CD14-positive monocyte (primary cell): ENCODE measurements at regions not wholly inside any gene's neighbourhood (a gene's known extent, or its start where the extent isn't known, plus 50 kb on each side); places are given as distances from the start of the nearest gene placed in this dataset.

Source experiments
- DNase-seq, 3 donors: peaks; one replicate each; pipeline ENCODE4 v3.0.0-alpha.2; 2011 to 2022
- H2AFZ ChIP-seq: 2 replicates; pipeline ENCODE4 v1.6.0; 2012; ENCODE audit warnings: mild to moderate bottlenecking, low read depth, low read length, inconsistent platforms; ENCODE audit not compliant: insufficient read depth, poor library complexity, severe bottlenecking
- H3K27ac ChIP-seq, 2 donors: 1 replicate in 1 of 2; 2 replicates in 1 of 2; pipeline ENCODE4 v1.5.1; 2012 to 2013; ENCODE audit warnings: low read length in 2 of 2, control low read depth in 1 of 2, inconsistent platforms in 1 of 2, low read depth in 1 of 2, mild to moderate bottlenecking in 1 of 2
- H3K27me3 ChIP-seq, 2 donors: one replicate each; pipeline versions ENCODE4 v1.6.0 to v1.6.1; 2011 to 2013; ENCODE audit warnings: low read length in 2 of 2; ENCODE audit not compliant: control insufficient read depth in 2 of 2, insufficient read depth in 2 of 2
- H3K36me3 ChIP-seq, 2 donors: replicated peaks in 1 of 2; 1 replicate in 1 of 2; 2 replicates in 1 of 2; pipeline versions ENCODE4 v1.5.1 to v1.6.1; 2012 to 2013; ENCODE audit warnings: low read length in 2 of 2, control low read depth in 1 of 2, inconsistent platforms in 1 of 2, mild to moderate bottlenecking in 1 of 2; ENCODE audit not compliant: insufficient read depth in 2 of 2, control insufficient read depth in 1 of 2
- H3K4me1 ChIP-seq, 2 donors: 1 replicate in 1 of 2; 2 replicates in 1 of 2; pipeline versions ENCODE4 v1.5.1 to v1.6.1; 2012 to 2013; ENCODE audit warnings: low read length in 2 of 2, control low read depth in 1 of 2, inconsistent platforms in 1 of 2, mild to moderate bottlenecking in 1 of 2, moderate library complexity in 1 of 2; ENCODE audit not compliant: insufficient read depth in 2 of 2, control insufficient read depth in 1 of 2
- H3K4me2 ChIP-seq: replicated peaks from 2 replicates; pipeline ENCODE3; 2012; ENCODE audit warnings: low read length, moderate library complexity, mild to moderate bottlenecking; ENCODE audit not compliant: poor library complexity, severe bottlenecking; ENCODE audit errors: extremely low read depth
- H3K4me3 ChIP-seq, 3 experiments: fragments of 200-600 bp in 1 of 3; sonication (generic) in 1 of 3; replicated peaks in 1 of 3; 1 replicate in 2 of 3; 2 replicates in 1 of 3; pipeline ENCODE4 v1.5.1; 2011 to 2013; ENCODE audit warnings: low read length in 3 of 3, mild to moderate bottlenecking in 3 of 3, control low read depth in 2 of 3, low read depth in 2 of 3, inconsistent platforms in 1 of 3, moderate library complexity in 1 of 3
- H3K79me2 ChIP-seq: 2 replicates; pipeline ENCODE4 v1.6.0; 2012; ENCODE audit warnings: mild to moderate bottlenecking, control low read depth, inconsistent platforms, low read length, moderate library complexity; ENCODE audit not compliant: insufficient read depth
- H3K9ac ChIP-seq: 2 replicates; pipeline ENCODE4 v1.6.0; 2017; ENCODE audit warnings: low read length, mild to moderate bottlenecking; ENCODE audit not compliant: insufficient read depth, poor library complexity, severe bottlenecking
- H3K9me3 ChIP-seq, 2 donors: replicated peaks in 1 of 2; 1 replicate in 1 of 2; 2 replicates in 1 of 2; pipeline versions ENCODE4 v1.5.1 to v1.6.1; 2012 to 2013; ENCODE audit warnings: low read length in 2 of 2, control low read depth in 1 of 2; ENCODE audit not compliant: control insufficient read depth in 1 of 2, insufficient read depth in 1 of 2
- H4K20me1 ChIP-seq: 2 replicates; pipeline ENCODE4 v1.6.0; 2012; ENCODE audit warnings: mild to moderate bottlenecking, low read length, control low read depth, moderate library complexity; ENCODE audit not compliant: insufficient read depth
- H3K27ac Mint-ChIP-seq, 7 donors: one replicate each; pipeline ENCODE4 v1.8.0; 2020; ENCODE audit warnings: mild to moderate bottlenecking in 7 of 7, mixed read lengths in 7 of 7, moderate library complexity in 6 of 7, inconsistent platforms in 2 of 7
- H3K27me3 Mint-ChIP-seq, 3 donors: one replicate each; pipeline ENCODE4 v1.8.0; 2021 to 2022; ENCODE audit warnings: low read depth in 3 of 3, mild to moderate bottlenecking in 3 of 3, mixed read lengths in 3 of 3, moderate library complexity in 3 of 3, inconsistent platforms in 1 of 3
- H3K36me3 Mint-ChIP-seq, 2 donors: one replicate each; pipeline ENCODE4 v1.8.0; 2020; ENCODE audit warnings: mixed read lengths in 2 of 2, inconsistent platforms in 1 of 2, mild to moderate bottlenecking in 1 of 2
- H3K4me1 Mint-ChIP-seq: one replicate; pipeline ENCODE4 v1.8.0; 2020; ENCODE audit warnings: mild to moderate bottlenecking, mixed read lengths
- H3K4me3 Mint-ChIP-seq, 2 donors: one replicate each; pipeline ENCODE4 v1.8.0; 2020; ENCODE audit warnings: mild to moderate bottlenecking in 2 of 2, mixed read lengths in 2 of 2, moderate library complexity in 1 of 2
- H3K9me3 Mint-ChIP-seq, 7 donors: one replicate each; pipeline ENCODE4 v1.8.0; 2020 to 2022; ENCODE audit warnings: mixed read lengths in 7 of 7, mild to moderate bottlenecking in 6 of 7, moderate library complexity in 6 of 7, inconsistent platforms in 2 of 7
- CTCF ChIP-seq: fragments of 200-600 bp; IDR thresholded peaks from one replicate; pipeline ENCODE4 v1.8.0; 2022; ENCODE audit warnings: antibody characterized with exemption, mild to moderate bottlenecking
- WGBS: methylation state at CpG from one replicate; pipeline ENCODE4 v1.1.5; 2013; ENCODE audit warnings: missing lambda C conversion rate; ENCODE audit not compliant: insufficient coverage; 5-methylcytosine and 5-hydroxymethylcytosine counted together
- intact Hi-C, 2 donors: fragments of 100-400 bp; cut with micrococcal nuclease; formaldehyde crosslinking; loops; one replicate each; pipeline versions ENCODE4 v1.15.0 to v1.15.1; 2023

GRCh38 chr2:126952216-126952615, 53.5 kb downstream of the TEX51 start:
- Histone ChIP-seq H3K4me3 (no peak overlapping the region), H3K27me3 (no peaks in the 10 kb centered on the region), H3K9ac (no peak overlapping the region), H3K4me2 (no peak overlapping the region), H2AFZ (no peak overlapping the region), H3K36me3 (no peaks in the 10 kb centered on the region), H3K9me3 (peaks cover 0 to 4% of the 10 kb centered on the region in 2 donors), H3K4me1 (no peaks in the 10 kb centered on the region), H3K27ac (no peak overlapping the region), H3K79me2 (no peaks in the 10 kb centered on the region), H4K20me1 (no peaks in the 10 kb centered on the region)
- Mint-ChIP-seq H3K36me3 (no peaks in the 10 kb centered on the region), H3K4me1 (no peaks in the 10 kb centered on the region), H3K27me3 (peaks cover 1 to 9% (median 1%) of the 10 kb centered on the region in 3 donors), H3K4me3 (no peak overlapping the region), H3K27ac (no peak overlapping the region), H3K9me3 (peaks cover 3 to 17% (median 9%) of the 10 kb centered on the region in 7 donors)
- TF ChIP-seq CTCF: no peak
- intact Hi-C loops: no loop called here
- no peak for DNase-seq
- 83% methylated on average over 1 of the region's 1 CpG for WGBS

- H3K36me3 Mint-ChIP-seq: no peaks in the 10 kb centered on the region
- H3K9ac ChIP-seq: no peak overlapping the region
- no peaks in the 10 kb centered on the region for H4K20me1 ChIP-seq
- H3K9me3 ChIP-seq: peaks cover 0 to 4% of the 10 kb centered on the region in 2 donors
- H3K4me1 Mint-ChIP-seq: no peaks in the 10 kb centered on the region
- H3K27me3 Mint-ChIP-seq: peaks cover 1 to 6% (median 1%) of the 10 kb centered on the region in 3 donors
- H3K4me3 ChIP-seq: no peak overlapping the region
- H3K36me3 ChIP-seq: no peaks in the 10 kb centered on the region
- no peak overlapping the region for H3K27ac ChIP-seq
- no peak for DNase-seq
- H3K79me2 ChIP-seq: no peaks in the 10 kb centered on the region
- 100% methylated on average over 1 of the region's 2 CpGs for WGBS
- H3K4me3 Mint-ChIP-seq: no peak overlapping the region
- no peak overlapping the region for H3K4me2 ChIP-seq
- no peak overlapping the region for H3K27ac Mint-ChIP-seq
- H3K27me3 ChIP-seq: no peaks in the 10 kb centered on the region
- no peak overlapping the region for H2AFZ ChIP-seq
- intact Hi-C loops: no loop called here
- TF ChIP-seq CTCF: no peak
- H3K9me3 Mint-ChIP-seq: peaks cover 3 to 17% (median 12%) of the 10 kb centered on the region in 7 donors
- no peaks in the 10 kb centered on the region for H3K4me1 ChIP-seq
These were observed 54.8 kb downstream of the TEX51 start for GRCh38 chr2:126953483-126953882.
